K562 (cell line): ENCODE measurements at regions not wholly inside any gene's neighbourhood (a gene's known extent, or its start where the extent isn't known, plus 50 kb on each side); places are given as distances from the start of the nearest gene placed in this dataset.

Source experiments
- ATAC-seq: fragments of 200-7000 bp; cut with Tn5 transposase; 3 replicates; pipeline ENCODE4 v1.9.1; 2020; ENCODE audit warnings: moderate library complexity
- BruUV-seq: library from RNA; stranded (reverse); fragments of 400-500 nt; replicated peaks from 2 replicates; lab custom pipeline; 2021; lab: Mats Ljungman, UMichigan
- CTCF ChIA-PET: fragments of 300-600 bp; formaldehyde crosslinking; extraction: SDS; loops from one replicate; lab custom pipeline; 2021; ENCODE audit warnings: low intra/inter-chr PET ratio; lab: Yijun Ruan, JAX
- POLR2A ChIA-PET: fragments of 300-600, 350-650 bp; sonication (Branson Sonifier 250); formaldehyde crosslinking; extraction: SDS; loops from one replicate; lab custom pipeline; 2021; ENCODE audit warnings: antibody characterized with exemption, inconsistent platforms; lab: Yijun Ruan, JAX
- DNase-seq, 4 experiments: peaks; one replicate each; pipeline versions ENCODE4 v3.0.0 to v3.0.0-alpha.2; 2011 to 2018; ENCODE audit warnings: low spot score in 3 of 4, mixed read lengths in 3 of 4; ENCODE audit errors: extremely low read depth in 1 of 4
- FAIRE-seq: peaks from 2 replicates; lab custom pipeline; 2011; peaks lifted over from hg19 to GRCh38; lab: Jason Lieb, UNC
- H2AFZ ChIP-seq: 2 replicates; pipeline ENCODE4 v1.6.0; 2011; ENCODE audit warnings: low read depth, low read length, control low read depth, inconsistent platforms
- H3K27ac ChIP-seq: fragments of 200-600 bp; 3 replicates; pipeline ENCODE4 v1.8.0; 2011; ENCODE audit warnings: low read depth, mild to moderate bottlenecking, control low read depth, inconsistent platforms, low read length, moderate library complexity, mixed read lengths; ENCODE audit errors: extremely low read depth
- H3K27me3 ChIP-seq, 2 experiments: fragments of 300-600 bp in 1 of 2; 2 replicates in 1 of 2; 3 replicates in 1 of 2; pipeline versions ENCODE4 v1.6.0 to v1.8.0; 2011; ENCODE audit warnings: inconsistent platforms in 2 of 2, low read length in 2 of 2, mild to moderate bottlenecking in 1 of 2, mixed read lengths in 1 of 2, moderate library complexity in 1 of 2; ENCODE audit not compliant: control insufficient read depth in 2 of 2, insufficient read depth in 2 of 2
- H3K36me3 ChIP-seq: fragments of 300-600 bp; 3 replicates; pipeline ENCODE4 v1.8.0; 2011; ENCODE audit warnings: mild to moderate bottlenecking, low read length, inconsistent platforms; ENCODE audit not compliant: control insufficient read depth, insufficient read depth
- H3K4me1 ChIP-seq, 2 experiments: fragments of 200-600 bp in 1 of 2; replicated peaks in 1 of 2; 2 replicates in 1 of 2; 3 replicates in 1 of 2; pipeline versions ENCODE4 v1.5.1 to v1.8.0; 2011; ENCODE audit warnings: inconsistent platforms in 2 of 2, low read length in 2 of 2, mild to moderate bottlenecking in 1 of 2, mixed read lengths in 1 of 2, moderate library complexity in 1 of 2; ENCODE audit not compliant: control insufficient read depth in 2 of 2, insufficient read depth in 2 of 2
- H3K4me2 ChIP-seq: 2 replicates; pipeline ENCODE4 v1.6.1; 2011; ENCODE audit warnings: low read length, control low read depth, inconsistent platforms, mixed read lengths; ENCODE audit not compliant: insufficient read depth
- H3K4me3 ChIP-seq: fragments of 200-600 bp; sonication (generic), shearing (Covaris generic); 2 replicates; pipeline ENCODE4 v1.5.1; 2016; ENCODE audit warnings: control low read depth, inconsistent platforms
- H3K79me2 ChIP-seq: fragments of 200-600 bp; 3 replicates; pipeline ENCODE4 v1.8.0; 2011; ENCODE audit warnings: low read length, inconsistent platforms; ENCODE audit not compliant: control insufficient read depth, insufficient read depth
- H3K9ac ChIP-seq, 2 experiments: 2 replicates each; pipeline versions ENCODE4 v1.6.0 to v1.6.1; 2011; ENCODE audit warnings: low read depth in 2 of 2, low read length in 2 of 2, control low read depth in 1 of 2, inconsistent platforms in 1 of 2, mild to moderate bottlenecking in 1 of 2, mixed read lengths in 1 of 2; ENCODE audit not compliant: insufficient read depth in 1 of 2
- H3K9me1 ChIP-seq: one replicate; pipeline ENCODE4 v1.6.0; 2011; ENCODE audit warnings: inconsistent platforms, mild to moderate bottlenecking, low read length, moderate library complexity; ENCODE audit not compliant: control insufficient read depth, insufficient read depth
- H3K9me3 ChIP-seq: replicated peaks from 2 replicates; pipeline ENCODE4 v1.5.1; 2011; ENCODE audit warnings: low read depth, low read length, inconsistent platforms; ENCODE audit not compliant: control insufficient read depth, insufficient read depth
- H4K20me1 ChIP-seq: replicated peaks from 2 replicates; pipeline ENCODE4 v1.6.1; 2011; ENCODE audit warnings: low read length, inconsistent platforms, mixed read lengths; ENCODE audit not compliant: control insufficient read depth, insufficient read depth
- FOXK1 ChIP-seq: sonication (generic); formaldehyde crosslinking; IDR thresholded peaks from 2 replicates; pipeline ENCODE4 v1.8.0; 2022; ENCODE audit warnings: missing genetic modification reagents, mild to moderate bottlenecking, borderline replicate concordance
- HSF4 ChIP-seq: fragments of 250-450 bp; sonication (Bioruptor Pico); IDR thresholded peaks from 2 replicates; pipeline ENCODE4 v2.1.2; 2022; ENCODE audit warnings: mild to moderate bottlenecking, moderate library complexity, borderline replicate concordance
- MECOM ChIP-seq: fragments of 250-450 bp; sonication (Bioruptor Pico); IDR thresholded peaks from 2 replicates; pipeline ENCODE4 v1.8.0; 2022; ENCODE audit warnings: inconsistent platforms
- RBM25 ChIP-seq: fragments of 200-400 bp; formaldehyde crosslinking; IDR thresholded peaks from 2 replicates; pipeline ENCODE4 v1.6.1; 2018; ENCODE audit warnings: low read length, low read depth, moderate library complexity; ENCODE audit not compliant: severe bottlenecking
- WGBS: fragments of 100-300 bp; shearing (Covaris generic); methylation state at CpG from one replicate; pipeline ENCODE4 v1.1.6; 2016; ENCODE audit warnings: low coverage, mixed read lengths; ENCODE audit not compliant: insufficient coverage; ENCODE audit errors: missing lambda C conversion rate; 5-methylcytosine and 5-hydroxymethylcytosine counted together
- in situ Hi-C: fragments of 300-500 bp; cut with MboI; formaldehyde crosslinking; loops from 4 replicates; pipeline ENCODE4 v1.15.0; 2018; ENCODE audit warnings: inconsistent platforms, mixed read lengths
- intact Hi-C: fragments of 100-400 bp; cut with micrococcal nuclease; formaldehyde crosslinking; loops from 2 replicates; pipeline ENCODE4 v1.14.2; 2022
- TF ChIP-seq, protein P1 (sequence below): fragments of 450-650 bp; IDR thresholded peaks from one replicate; pipeline ENCODE4 v1.6.1; 2018; ENCODE audit warnings: mild to moderate bottlenecking, moderate library complexity; ENCODE audit not compliant: partially characterized antibody
- TF ChIP-seq, protein P2 (sequence below): sonication (generic); formaldehyde crosslinking; IDR thresholded peaks from 2 replicates; pipeline ENCODE4 v1.8.0; 2023; ENCODE audit warnings: mild to moderate bottlenecking, missing genetic modification reagents
- TF ChIP-seq, protein P3 (sequence below), 2 experiments: fragments of 450-650 bp; IDR thresholded peaks; 2 replicates each; pipeline ENCODE4 v1.6.1; 2016; ENCODE audit warnings: mild to moderate bottlenecking in 2 of 2, borderline replicate concordance in 1 of 2, low read depth in 1 of 2, moderate library complexity in 1 of 2
- TF ChIP-seq, protein P4 (sequence below): fragments of 200-800 bp; sonication (Bioruptor generic); IDR thresholded peaks from 2 replicates; pipeline ENCODE4 v1.6.1; 2017; ENCODE audit warnings: missing genetic modification characterization, missing compliant biosample characterization

DNA sequence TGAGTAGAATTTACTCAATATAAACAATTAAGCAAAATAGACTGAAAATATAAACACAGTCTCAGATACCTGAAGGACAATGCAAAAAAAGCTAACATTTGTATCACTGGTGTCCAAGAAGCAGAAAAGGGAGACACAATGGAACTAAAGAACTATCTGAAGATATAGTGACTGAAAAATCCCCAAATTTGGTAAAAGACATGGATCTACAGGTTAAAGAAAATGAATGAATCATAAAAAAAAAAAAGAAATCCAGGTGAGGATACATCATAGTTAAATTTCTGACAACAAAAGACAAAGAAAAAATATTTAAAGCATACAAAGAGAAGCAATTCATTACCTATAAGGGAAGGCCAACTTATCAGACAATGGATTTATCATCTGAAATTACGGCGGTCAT lies 114.7 kb upstream of the PPP1R3A start:
- H3K79me2 ChIP-seq, result no peaks in the 10 kb centered on the region
- POLR2A ChIA-PET, result no interaction called here
- no peak for ATAC-seq
- H3K4me1 ChIP-seq, result no peaks in the 10 kb centered on the region
- H3K27me3 ChIP-seq, result no peaks in the 10 kb centered on the region
- no peaks in the 10 kb centered on the region for H3K9me3 ChIP-seq
- no peaks in the 10 kb centered on the region for H3K36me3 ChIP-seq
- CTCF ChIA-PET, result no interaction called here
- no TSS peak for BruUV-seq
- H3K9ac ChIP-seq, result no peak overlapping the region
- TF ChIP-seq, protein P1, sequence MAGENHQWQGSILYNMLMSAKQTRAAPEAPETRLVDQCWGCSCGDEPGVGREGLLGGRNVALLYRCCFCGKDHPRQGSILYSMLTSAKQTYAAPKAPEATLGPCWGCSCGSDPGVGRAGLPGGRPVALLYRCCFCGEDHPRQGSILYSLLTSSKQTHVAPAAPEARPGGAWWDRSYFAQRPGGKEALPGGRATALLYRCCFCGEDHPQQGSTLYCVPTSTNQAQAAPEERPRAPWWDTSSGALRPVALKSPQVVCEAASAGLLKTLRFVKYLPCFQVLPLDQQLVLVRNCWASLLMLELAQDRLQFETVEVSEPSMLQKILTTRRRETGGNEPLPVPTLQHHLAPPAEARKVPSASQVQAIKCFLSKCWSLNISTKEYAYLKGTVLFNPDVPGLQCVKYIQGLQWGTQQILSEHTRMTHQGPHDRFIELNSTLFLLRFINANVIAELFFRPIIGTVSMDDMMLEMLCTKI, result no peak
- TF ChIP-seq, protein P2, sequence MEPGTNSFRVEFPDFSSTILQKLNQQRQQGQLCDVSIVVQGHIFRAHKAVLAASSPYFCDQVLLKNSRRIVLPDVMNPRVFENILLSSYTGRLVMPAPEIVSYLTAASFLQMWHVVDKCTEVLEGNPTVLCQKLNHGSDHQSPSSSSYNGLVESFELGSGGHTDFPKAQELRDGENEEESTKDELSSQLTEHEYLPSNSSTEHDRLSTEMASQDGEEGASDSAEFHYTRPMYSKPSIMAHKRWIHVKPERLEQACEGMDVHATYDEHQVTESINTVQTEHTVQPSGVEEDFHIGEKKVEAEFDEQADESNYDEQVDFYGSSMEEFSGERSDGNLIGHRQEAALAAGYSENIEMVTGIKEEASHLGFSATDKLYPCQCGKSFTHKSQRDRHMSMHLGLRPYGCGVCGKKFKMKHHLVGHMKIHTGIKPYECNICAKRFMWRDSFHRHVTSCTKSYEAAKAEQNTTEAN, result no peak
- TF ChIP-seq MECOM (no peak), RBM25 (no peak), HSF4 (CRISPR knock-in tag) (no peak), FOXK1 (CRISPR knock-in tag) (no peak)
- TF ChIP-seq, protein P3, sequence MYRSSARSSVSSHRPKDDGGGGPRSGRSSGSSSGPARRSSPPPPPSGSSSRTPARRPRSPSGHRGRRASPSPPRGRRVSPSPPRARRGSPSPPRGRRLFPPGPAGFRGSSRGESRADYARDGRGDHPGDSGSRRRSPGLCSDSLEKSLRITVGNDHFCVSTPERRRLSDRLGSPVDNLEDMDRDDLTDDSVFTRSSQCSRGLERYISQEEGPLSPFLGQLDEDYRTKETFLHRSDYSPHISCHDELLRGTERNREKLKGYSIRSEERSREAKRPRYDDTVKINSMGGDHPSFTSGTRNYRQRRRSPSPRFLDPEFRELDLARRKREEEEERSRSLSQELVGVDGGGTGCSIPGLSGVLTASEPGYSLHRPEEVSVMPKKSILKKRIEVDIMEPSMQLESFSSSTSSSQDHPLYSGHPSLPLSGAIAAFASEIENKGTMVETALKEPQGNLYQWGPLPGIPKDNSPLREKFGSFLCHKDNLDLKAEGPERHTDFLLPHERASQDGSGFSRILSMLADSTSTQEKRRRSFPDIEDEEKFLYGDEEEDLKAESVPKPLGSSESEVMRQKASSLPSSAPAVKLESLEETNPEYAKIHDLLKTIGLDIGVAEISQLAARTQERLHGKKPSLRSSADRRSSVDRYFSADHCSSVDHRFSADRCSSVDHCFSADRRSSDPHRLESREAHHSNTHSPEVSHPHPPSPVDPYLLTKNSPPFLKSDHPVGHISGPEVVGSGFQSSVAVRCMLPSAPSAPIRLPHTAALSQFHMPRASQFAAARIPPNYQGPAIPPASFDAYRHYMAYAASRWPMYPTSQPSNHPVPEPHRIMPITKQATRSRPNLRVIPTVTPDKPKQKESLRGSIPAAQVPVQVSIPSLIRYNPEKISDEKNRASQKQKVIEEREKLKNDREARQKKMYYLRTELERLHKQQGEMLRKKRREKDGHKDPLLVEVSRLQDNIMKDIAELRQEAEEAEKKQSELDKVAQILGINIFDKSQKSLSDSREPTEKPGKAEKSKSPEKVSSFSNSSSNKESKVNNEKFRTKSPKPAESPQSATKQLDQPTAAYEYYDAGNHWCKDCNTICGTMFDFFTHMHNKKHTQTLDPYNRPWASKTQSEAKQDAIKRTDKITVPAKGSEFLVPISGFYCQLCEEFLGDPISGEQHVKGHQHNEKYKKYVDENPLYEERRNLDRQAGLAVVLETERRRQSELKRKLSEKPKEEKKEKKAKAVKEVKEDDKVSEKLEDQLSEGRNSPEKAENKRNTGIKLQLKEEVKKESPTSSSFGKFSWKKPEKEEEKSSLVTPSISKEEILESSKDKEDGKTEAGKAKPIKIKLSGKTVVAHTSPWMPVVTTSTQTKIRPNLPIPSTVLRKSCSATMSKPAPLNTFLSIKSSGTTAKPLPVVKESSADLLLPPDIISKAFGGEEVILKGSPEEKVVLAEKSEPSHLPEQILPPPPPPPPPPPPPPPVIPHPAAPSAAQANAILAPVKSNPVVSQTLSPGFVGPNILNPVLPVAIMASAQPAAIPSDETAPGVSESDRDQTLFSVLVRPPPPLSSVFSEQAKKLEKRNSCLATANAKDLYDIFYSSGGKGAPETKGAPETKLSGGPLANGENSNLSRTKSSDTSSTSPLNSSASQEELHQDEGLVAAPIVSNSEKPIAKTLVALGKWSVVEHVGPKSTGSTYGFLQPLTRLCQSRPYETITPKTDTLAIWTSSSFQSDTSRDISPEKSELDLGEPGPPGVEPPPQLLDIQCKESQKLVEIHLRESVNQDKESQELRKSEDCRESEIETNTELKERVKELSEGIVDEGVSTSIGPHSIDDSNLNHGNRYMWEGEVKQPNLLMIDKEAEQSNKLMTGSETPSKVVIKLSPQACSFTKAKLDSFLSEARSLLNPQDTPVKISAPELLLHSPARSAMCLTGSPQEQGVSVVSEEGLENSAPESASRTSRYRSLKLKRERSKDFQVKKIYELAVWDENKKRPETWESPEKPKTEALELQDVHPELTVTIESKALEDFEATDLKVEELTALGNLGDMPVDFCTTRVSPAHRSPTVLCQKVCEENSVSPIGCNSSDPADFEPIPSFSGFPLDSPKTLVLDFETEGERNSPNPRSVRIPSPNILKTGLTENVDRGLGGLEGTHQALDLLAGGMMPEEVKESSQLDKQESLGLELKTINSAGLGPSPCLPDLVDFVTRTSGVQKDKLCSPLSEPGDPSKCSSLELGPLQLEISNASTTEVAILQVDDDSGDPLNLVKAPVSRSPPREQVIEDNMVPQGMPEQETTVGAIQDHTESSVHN (IDR thresholded peaks at IDR 0.05; ENCODE audit: borderline replicate concordance in 1 of 2, low read depth in 1 of 2), result no peak
- TF ChIP-seq, protein P4, sequence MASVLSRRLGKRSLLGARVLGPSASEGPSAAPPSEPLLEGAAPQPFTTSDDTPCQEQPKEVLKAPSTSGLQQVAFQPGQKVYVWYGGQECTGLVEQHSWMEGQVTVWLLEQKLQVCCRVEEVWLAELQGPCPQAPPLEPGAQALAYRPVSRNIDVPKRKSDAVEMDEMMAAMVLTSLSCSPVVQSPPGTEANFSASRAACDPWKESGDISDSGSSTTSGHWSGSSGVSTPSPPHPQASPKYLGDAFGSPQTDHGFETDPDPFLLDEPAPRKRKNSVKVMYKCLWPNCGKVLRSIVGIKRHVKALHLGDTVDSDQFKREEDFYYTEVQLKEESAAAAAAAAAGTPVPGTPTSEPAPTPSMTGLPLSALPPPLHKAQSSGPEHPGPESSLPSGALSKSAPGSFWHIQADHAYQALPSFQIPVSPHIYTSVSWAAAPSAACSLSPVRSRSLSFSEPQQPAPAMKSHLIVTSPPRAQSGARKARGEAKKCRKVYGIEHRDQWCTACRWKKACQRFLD (CRISPR knock-in tag), result no peak
- intact Hi-C loops (no loop called here), in situ Hi-C loops (no loop called here)
- no peak overlapping the region for H3K4me3 ChIP-seq
- FAIRE-seq, result no peak
- 0% methylated on average over 2 of the region's 2 CpGs for WGBS
- H4K20me1 ChIP-seq, result no peaks in the 10 kb centered on the region
- H3K4me2 ChIP-seq, result no peak overlapping the region
- H3K27ac ChIP-seq, result no peak overlapping the region
- no peaks in the 10 kb centered on the region for H3K9me1 ChIP-seq
- no peak for DNase-seq
- no peak overlapping the region for H2AFZ ChIP-seq
